ENCODE measurements at regions not wholly inside any gene's neighbourhood (a gene's known extent, or its start where the extent isn't known, plus 50 kb on each side); places are given as distances from the start of the nearest gene placed in this dataset.

DNA sequence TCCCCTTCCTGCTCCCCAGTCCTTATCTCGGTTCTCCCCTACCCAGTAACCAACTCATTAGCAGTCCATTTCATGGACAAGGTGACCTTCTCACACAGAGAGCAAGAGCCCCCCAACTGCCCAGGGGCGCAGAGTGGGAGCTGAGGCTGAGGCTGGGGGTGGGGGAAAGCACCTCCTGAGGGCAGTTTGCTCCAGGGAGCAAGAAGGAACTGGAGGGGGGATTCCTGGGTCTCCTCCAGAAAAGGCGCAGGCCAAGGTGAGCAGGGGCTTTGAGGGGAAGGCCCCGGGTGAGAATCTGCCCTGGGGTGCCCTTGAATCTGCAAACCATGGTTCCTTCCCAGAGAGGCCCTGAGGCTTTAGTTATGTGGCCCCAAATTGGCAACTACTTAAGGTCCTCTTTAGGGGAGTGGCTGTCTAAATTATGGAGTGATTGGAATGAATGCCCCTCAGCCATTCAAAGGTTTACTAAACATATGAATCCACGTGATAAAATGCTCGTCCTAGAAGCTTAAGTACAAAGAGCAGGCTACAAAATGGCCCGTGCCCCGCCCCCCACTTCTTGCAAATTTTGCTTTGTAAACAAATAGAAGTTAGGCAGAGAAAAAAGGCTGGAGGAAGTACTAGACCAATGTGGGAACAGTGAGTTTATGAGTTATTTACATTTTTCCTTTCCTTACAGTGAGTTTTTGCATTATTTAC, 123.5 kb upstream of the HS6ST1 start:
- Mint-ChIP-seq H3K27ac (no peak overlapping the region), H3K4me1 (ENCODE audit: low read depth) (no peaks in the 10 kb centered on the region), H3K27me3 (ENCODE audit: low read depth) (peaks cover 4% of the 10 kb centered on the region), H3K4me3 (no peak overlapping the region), H3K9me3 (no peaks in the 10 kb centered on the region), H3K36me3 (ENCODE audit: low read depth) (no peaks in the 10 kb centered on the region)
- DNase-seq = no peak
- intact Hi-C loops (cut with micrococcal nuclease) = no loop called here
- CTCF ChIA-PET = no interaction called here

- H3K4me3 Mint-ChIP-seq = no peak overlapping the region
- DNase-seq = no peak
- no peak overlapping the region for H3K27ac Mint-ChIP-seq
- no peaks in the 10 kb centered on the region for H3K4me1 Mint-ChIP-seq (ENCODE audit: low read depth)
- CTCF ChIA-PET = no interaction called here
- H3K27me3 Mint-ChIP-seq (ENCODE audit: low read depth) = peaks cover 4% of the 10 kb centered on the region
- no peaks in the 10 kb centered on the region for H3K9me3 Mint-ChIP-seq
- intact Hi-C loops (cut with micrococcal nuclease) = no loop called here
- no peaks in the 10 kb centered on the region for H3K36me3 Mint-ChIP-seq (ENCODE audit: low read depth)
These were observed 124.2 kb upstream of the HS6ST1 start for GRCh38 chr2:128442891-128443302.

- no peak for DNase-seq
- Mint-ChIP-seq H3K4me1 (ENCODE audit: low read depth) (no peaks in the 10 kb centered on the region), H3K27ac (no peak overlapping the region), H3K9me3 (no peaks in the 10 kb centered on the region), H3K36me3 (ENCODE audit: low read depth) (no peaks in the 10 kb centered on the region), H3K27me3 (ENCODE audit: low read depth) (no peaks in the 10 kb centered on the region), H3K4me3 (no peak overlapping the region)
- intact Hi-C loops (cut with micrococcal nuclease) = no loop called here
- CTCF ChIA-PET = interaction anchor here (0.6 kb wide), 1 partner anchor 89 kb away, joined by 3 read pairs; no protein-coding TSS in a partner anchor
These were observed 125.6 kb upstream of the HS6ST1 start for GRCh38 chr2:128444121-128444771.

GRCh38 chr2:128444816-128445522, 126.3 kb upstream of the HS6ST1 start:
- no peak overlapping the region for H3K27ac Mint-ChIP-seq
- H3K36me3 Mint-ChIP-seq (ENCODE audit: low read depth) = no peaks in the 10 kb centered on the region
- H3K4me3 Mint-ChIP-seq = no peak overlapping the region
- intact Hi-C loops (cut with micrococcal nuclease) = no loop called here
- no peaks in the 10 kb centered on the region for H3K27me3 Mint-ChIP-seq (ENCODE audit: low read depth)
- no peaks in the 10 kb centered on the region for H3K9me3 Mint-ChIP-seq
- no peaks in the 10 kb centered on the region for H3K4me1 Mint-ChIP-seq (ENCODE audit: low read depth)
- CTCF ChIA-PET = no interaction called here
- no peak for DNase-seq

DNA sequence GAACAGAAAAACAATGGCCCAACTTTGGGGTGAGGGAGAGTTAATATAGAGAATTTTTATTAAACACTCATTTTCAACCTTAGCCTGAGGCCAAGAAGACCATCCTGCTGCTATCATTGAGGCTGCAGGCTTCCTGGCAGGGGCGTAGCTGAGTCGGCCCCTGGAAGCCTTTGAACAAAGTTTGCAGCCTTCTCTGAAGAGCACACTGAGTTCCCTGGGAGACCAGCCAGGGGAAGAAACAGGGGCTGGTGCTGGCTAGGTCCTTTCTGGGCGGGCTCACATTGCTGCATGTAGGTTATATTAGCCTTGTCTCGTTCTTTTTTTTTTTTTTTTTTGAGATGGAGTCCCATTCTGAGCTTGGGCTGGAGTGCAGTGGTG, 126.8 kb upstream of the HS6ST1 start:
- CTCF ChIA-PET = no interaction called here
- H3K27me3 Mint-ChIP-seq (ENCODE audit: low read depth) = no peaks in the 10 kb centered on the region
- intact Hi-C loops (cut with micrococcal nuclease) = no loop called here
- H3K36me3 Mint-ChIP-seq (ENCODE audit: low read depth) = no peaks in the 10 kb centered on the region
- H3K4me3 Mint-ChIP-seq = no peak overlapping the region
- no peak for DNase-seq
- no peaks in the 10 kb centered on the region for H3K9me3 Mint-ChIP-seq
- H3K4me1 Mint-ChIP-seq (ENCODE audit: low read depth) = no peaks in the 10 kb centered on the region
- no peak overlapping the region for H3K27ac Mint-ChIP-seq

- Mint-ChIP-seq H3K27me3 (ENCODE audit: low read depth) (no peaks in the 10 kb centered on the region), H3K4me1 (ENCODE audit: low read depth) (no peaks in the 10 kb centered on the region), H3K27ac (no peak overlapping the region), H3K36me3 (ENCODE audit: low read depth) (no peaks in the 10 kb centered on the region), H3K4me3 (no peak overlapping the region), H3K9me3 (no peaks in the 10 kb centered on the region)
- no peak for DNase-seq
- CTCF ChIA-PET = no interaction called here
- intact Hi-C loops (cut with micrococcal nuclease) = no loop called here
These were observed 127.6 kb upstream of the HS6ST1 start for GRCh38 chr2:128446049-128446873.

GRCh38 chr2:128446874-128447537, 128.3 kb upstream of the HS6ST1 start:
- intact Hi-C loops (cut with micrococcal nuclease) = no loop called here
- H3K4me3 Mint-ChIP-seq = no peak overlapping the region
- no peaks in the 10 kb centered on the region for H3K9me3 Mint-ChIP-seq
- DNase-seq = no peak
- H3K4me1 Mint-ChIP-seq (ENCODE audit: low read depth) = no peaks in the 10 kb centered on the region
- no peaks in the 10 kb centered on the region for H3K27me3 Mint-ChIP-seq (ENCODE audit: low read depth)
- no peak overlapping the region for H3K27ac Mint-ChIP-seq
- no peaks in the 10 kb centered on the region for H3K36me3 Mint-ChIP-seq (ENCODE audit: low read depth)
- CTCF ChIA-PET = no interaction called here

DNA sequence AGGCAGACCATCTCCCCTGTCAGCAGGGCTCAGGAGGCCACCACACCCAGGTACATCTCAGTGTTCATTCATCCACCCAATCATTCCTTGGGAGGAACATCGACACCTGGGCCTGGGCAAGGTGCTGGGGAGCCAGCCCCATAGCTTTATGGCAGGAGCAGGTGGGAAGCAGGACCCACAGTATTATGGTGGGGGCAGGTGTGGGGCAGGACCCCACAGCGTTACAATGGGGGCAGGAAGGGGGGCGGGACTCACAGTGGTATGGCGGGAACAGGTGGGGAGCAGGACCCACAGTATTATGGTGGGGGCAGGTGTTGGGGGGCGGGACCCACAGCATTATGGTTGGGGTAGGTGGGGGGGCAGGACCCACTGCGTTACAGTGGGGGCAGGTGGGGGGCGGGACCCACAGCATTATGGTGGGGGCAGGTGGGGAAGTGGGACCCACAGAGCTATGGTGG, 128.9 kb upstream of the HS6ST1 start:
- Mint-ChIP-seq H3K27ac (no peak overlapping the region), H3K4me3 (no peak overlapping the region), H3K4me1 (ENCODE audit: low read depth) (no peaks in the 10 kb centered on the region), H3K9me3 (no peaks in the 10 kb centered on the region), H3K27me3 (ENCODE audit: low read depth) (no peaks in the 10 kb centered on the region), H3K36me3 (ENCODE audit: low read depth) (no peaks in the 10 kb centered on the region)
- CTCF ChIA-PET = no interaction called here
- intact Hi-C loops (cut with micrococcal nuclease) = no loop called here
- DNase-seq = no peak

GRCh38 chr2:128448331-128449225, 129.9 kb upstream of the HS6ST1 start:
- H3K4me3 Mint-ChIP-seq = no peak overlapping the region
- H3K4me1 Mint-ChIP-seq (ENCODE audit: low read depth) = no peaks in the 10 kb centered on the region
- peaks cover 3% of the 10 kb centered on the region for H3K27me3 Mint-ChIP-seq (ENCODE audit: low read depth)
- H3K36me3 Mint-ChIP-seq (ENCODE audit: low read depth) = no peaks in the 10 kb centered on the region
- no peaks in the 10 kb centered on the region for H3K9me3 Mint-ChIP-seq
- CTCF ChIA-PET = no interaction called here
- H3K27ac Mint-ChIP-seq = no peak overlapping the region
- intact Hi-C loops (cut with micrococcal nuclease) = no loop called here
- no peak for DNase-seq

GRCh38 chr2:128449226-128450061, 130.8 kb upstream of the HS6ST1 start:
- CTCF ChIA-PET = no interaction called here
- Mint-ChIP-seq H3K27ac (no peak overlapping the region), H3K27me3 (ENCODE audit: low read depth) (peaks cover 3% of the 10 kb centered on the region), H3K9me3 (no peaks in the 10 kb centered on the region), H3K4me3 (no peak overlapping the region), H3K36me3 (ENCODE audit: low read depth) (no peaks in the 10 kb centered on the region), H3K4me1 (ENCODE audit: low read depth) (no peaks in the 10 kb centered on the region)
- intact Hi-C loops (cut with micrococcal nuclease) = no loop called here
- no peak for DNase-seq

All from activated naive CD4-positive, alpha-beta T cell treated with anti-CD3 and anti-CD28 coated beads for 36 hours (primary cell).